GM13976 (cell line): ENCODE measurements at regions not wholly inside any gene's neighbourhood (a gene's known extent, or its start where the extent isn't known, plus 50 kb on each side); places are given as distances from the start of the nearest gene placed in this dataset.

Source experiments
- DNase-seq: peaks from one replicate; pipeline ENCODE4 v3.0.0; 2012; ENCODE audit warnings: low spot score
- CTCF ChIP-seq: IDR thresholded peaks from 2 replicates; pipeline ENCODE4 v1.5.1; 2012; ENCODE audit warnings: borderline replicate concordance, mild to moderate bottlenecking; ENCODE audit not compliant: insufficient read depth; ENCODE audit errors: extremely low read depth, missing control alignments, control extremely low read depth
- in situ Hi-C: fragments of 300-500 bp; cut with MboI; formaldehyde crosslinking; loops from one replicate; pipeline ENCODE4 v1.12.0; 2022; ENCODE audit warnings: low sequenced_read_pairs, mixed read lengths, inconsistent platforms; ENCODE audit not compliant: unreplicated experiment

DNA sequence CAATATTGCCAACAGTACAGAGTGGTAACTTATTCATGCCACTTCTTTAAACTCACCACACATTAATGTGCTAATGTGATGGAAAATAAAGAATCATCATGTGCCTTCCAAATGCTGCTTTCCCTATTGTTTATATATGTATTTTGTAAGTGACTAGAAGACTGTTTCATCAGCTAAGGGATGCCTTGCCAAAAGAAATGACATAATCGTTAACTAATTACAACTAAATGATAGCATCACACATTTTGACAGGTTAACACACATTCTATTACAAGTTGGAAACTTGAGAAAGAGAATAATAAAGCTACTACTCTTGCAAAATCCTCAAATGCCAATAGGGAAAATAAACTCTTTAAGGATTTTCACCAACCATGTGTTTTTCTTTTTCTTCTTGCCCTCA, 329.9 kb upstream of the AGTR1 start:
- TF ChIP-seq CTCF = no peak
- DNase-seq = no peak
- in situ Hi-C loops = no loop called here

DNA sequence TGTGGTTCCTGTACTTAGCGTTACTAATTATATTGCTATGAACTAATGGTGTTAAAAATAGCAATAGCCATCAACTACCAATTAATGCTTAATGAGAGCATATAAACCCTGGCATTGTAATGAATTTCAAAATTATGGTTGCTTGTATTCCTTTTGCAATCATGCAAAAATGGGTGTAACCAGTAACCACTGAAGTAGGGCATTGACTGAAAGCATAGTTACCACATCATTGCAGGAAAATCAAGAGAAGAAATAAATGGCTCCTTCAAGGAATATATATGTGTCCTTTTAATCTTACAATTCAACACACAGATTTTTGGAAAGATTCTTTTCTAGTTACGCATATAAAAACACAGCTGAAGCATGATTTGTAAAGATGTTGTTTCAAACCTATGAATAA, 328.3 kb upstream of the AGTR1 start:
- in situ Hi-C loops = no loop called here
- TF ChIP-seq CTCF = no peak
- no peak for DNase-seq

GRCh38 chr3:148372206-148372875, 325.4 kb upstream of the AGTR1 start:
- no peak for TF ChIP-seq CTCF
- in situ Hi-C loops = no loop called here
- DNase-seq = no peak

DNA sequence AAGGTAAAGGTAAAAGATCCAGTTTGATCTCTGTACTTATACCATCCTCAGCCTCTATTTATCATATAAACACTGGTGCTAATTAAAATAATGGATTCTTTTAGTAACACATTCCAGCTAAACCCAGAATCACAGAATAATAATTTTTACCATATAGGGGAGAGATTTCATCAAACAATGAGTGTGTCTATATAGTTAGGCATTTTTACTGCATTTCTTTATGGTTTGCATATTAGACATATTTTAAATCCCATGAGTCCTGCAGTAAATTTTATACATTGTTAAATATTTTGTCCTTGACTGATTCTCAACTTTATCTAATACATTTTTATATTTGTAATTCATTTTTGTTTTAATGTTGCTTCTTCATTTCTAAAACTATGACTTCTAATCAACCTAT, 323.7 kb upstream of the AGTR1 start:
- no peak for TF ChIP-seq CTCF
- in situ Hi-C loops = no loop called here

DNA sequence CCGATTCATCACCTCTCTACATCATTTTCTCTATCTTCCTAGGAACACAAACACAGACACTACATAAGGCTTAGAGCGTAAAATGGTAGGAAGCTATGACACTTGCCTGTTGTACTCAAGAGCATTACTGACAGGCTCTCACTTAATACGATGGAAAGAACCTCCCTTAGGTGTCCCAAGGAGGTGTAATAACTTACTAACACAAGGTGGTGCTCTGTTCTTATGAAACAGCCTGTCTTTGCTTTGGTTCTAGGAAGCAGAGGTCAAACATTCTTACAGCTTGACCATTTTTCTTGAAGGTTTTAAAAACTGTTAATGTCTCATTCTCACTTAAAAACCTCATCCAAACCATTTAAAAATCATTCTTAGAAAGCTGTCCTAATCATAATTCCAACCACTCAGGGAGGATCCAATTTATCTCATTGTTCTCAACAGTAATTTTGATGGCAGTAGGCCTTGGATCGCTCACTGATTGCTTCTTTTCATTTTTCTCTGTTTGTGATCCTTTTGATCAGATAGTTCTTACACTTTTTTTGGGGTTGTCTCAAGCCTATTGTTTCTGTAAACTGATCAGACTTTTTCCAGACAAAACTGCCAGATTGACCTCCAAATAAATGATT, 317.8 kb upstream of the AGTR1 start:
- peak; percentile 19 for TF ChIP-seq CTCF
- in situ Hi-C loops = no loop called here
- peak; percentile 4 for DNase-seq

More for the DNA sequence above, 323.7 kb upstream of the AGTR1 start:
- DNase-seq = no peak

DNA sequence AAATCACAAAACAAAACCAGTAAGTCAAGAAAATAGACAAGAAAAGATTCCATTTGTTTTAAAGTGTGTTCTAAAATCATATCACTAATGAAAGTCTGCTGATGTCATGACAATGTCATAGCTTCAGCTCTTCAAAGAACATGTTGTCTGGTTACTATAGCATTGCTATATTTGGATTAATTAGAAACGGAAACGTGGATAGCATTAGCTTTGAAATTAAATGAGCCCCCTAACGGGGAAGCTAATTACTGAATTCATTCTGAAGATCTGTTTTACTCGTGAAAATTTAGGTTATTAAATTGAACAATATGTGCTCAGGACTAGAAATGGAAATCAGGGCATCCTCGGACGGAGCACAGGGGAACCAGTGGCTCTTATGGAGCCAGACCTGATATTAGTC, 316.7 kb upstream of the AGTR1 start:
- in situ Hi-C loops = no loop called here
- no peak for DNase-seq
- no peak for TF ChIP-seq CTCF

DNA sequence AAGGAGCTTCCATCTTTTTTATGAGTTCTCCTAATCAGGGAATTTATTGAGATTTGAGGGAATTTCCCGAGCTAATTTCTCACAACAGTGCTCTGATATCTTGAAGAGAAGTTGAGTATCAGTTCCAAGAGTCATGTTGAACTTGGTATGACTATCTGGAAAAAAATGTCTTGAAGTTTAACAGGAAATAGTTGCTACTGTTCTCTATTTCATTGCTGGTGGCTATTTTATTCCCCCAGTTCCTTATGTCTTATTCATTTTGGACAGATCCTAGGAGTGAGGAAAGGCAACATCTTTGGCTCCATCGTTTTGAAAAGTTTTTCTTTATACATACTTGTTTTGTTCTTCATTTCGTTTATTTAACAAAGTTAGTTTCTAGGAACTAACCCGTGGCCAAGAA, 307.8 kb upstream of the AGTR1 start:
- in situ Hi-C loops = no loop called here
- no peak for DNase-seq
- no peak for TF ChIP-seq CTCF
